ENCODE measurements at regions not wholly inside any gene's neighbourhood (a gene's known extent, or its start where the extent isn't known, plus 50 kb on each side); places are given as distances from the start of the nearest gene placed in this dataset.

DNA sequence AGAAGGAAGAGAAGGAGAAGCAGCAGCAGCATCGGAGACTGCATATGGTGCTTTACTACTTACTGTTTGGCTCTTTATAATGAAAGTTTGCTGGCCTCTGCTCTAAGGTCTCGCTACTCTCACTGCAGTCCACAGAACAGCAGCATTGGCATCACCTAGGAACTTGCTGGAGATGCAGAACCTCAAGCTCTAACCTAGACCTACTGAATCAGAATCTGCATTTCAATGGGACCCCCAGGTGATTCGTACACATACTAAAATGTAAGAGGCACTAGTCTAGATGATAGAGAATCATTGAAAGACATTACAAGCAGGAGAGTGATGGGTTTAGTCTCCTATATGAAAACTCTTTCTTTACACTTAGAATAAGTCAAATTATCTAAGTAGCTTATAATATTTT lies 270.6 kb downstream of the KLF5 start:
- no peaks in the 10 kb centered on the region for H3K4me1 ChIP-seq (ENCODE audit: insufficient read depth, low read length)
- intact Hi-C loops (cut with DNase I, micrococcal nuclease): no loop called here
- H3K27me3 Mint-ChIP-seq: peaks cover 8% of the 10 kb centered on the region
- H3K4me3 Mint-ChIP-seq: no peak overlapping the region
- no peak overlapping the region for H3K27ac Mint-ChIP-seq
- ChIA-PET POLR2A (no interaction called here), CTCF (no interaction called here)
- H3K27ac ChIP-seq (ENCODE audit: low read depth in 1 of 2, low read length in 2 of 2): no peak overlapping the region
- no peaks in the 10 kb centered on the region for H3K36me3 Mint-ChIP-seq (ENCODE audit: low read depth)
- TF ChIP-seq, protein P1, sequence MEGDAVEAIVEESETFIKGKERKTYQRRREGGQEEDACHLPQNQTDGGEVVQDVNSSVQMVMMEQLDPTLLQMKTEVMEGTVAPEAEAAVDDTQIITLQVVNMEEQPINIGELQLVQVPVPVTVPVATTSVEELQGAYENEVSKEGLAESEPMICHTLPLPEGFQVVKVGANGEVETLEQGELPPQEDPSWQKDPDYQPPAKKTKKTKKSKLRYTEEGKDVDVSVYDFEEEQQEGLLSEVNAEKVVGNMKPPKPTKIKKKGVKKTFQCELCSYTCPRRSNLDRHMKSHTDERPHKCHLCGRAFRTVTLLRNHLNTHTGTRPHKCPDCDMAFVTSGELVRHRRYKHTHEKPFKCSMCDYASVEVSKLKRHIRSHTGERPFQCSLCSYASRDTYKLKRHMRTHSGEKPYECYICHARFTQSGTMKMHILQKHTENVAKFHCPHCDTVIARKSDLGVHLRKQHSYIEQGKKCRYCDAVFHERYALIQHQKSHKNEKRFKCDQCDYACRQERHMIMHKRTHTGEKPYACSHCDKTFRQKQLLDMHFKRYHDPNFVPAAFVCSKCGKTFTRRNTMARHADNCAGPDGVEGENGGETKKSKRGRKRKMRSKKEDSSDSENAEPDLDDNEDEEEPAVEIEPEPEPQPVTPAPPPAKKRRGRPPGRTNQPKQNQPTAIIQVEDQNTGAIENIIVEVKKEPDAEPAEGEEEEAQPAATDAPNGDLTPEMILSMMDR (IDR thresholded peaks at IDR 0.05): no peak
- H3K27me3 ChIP-seq (ENCODE audit: control insufficient read depth in 1 of 2, insufficient read depth in 2 of 2, low read length in 2 of 2): no peaks in the 10 kb centered on the region
- DNase-seq (no peak), ATAC-seq (ENCODE audit: poor library complexity) (no peak)
- H3K36me3 ChIP-seq (ENCODE audit: insufficient read depth, low read length): no peaks in the 10 kb centered on the region
- peaks cover 3% of the 10 kb centered on the region for H3K9me3 Mint-ChIP-seq
- H3K4me1 Mint-ChIP-seq (ENCODE audit: low read depth): no peaks in the 10 kb centered on the region
- H3K4me3 ChIP-seq (ENCODE audit: low read length): no peak overlapping the region
- no peaks in the 10 kb centered on the region for H3K9me3 ChIP-seq (ENCODE audit: control insufficient read depth in 1 of 2, insufficient read depth in 1 of 2, low read length in 2 of 2)

DNA sequence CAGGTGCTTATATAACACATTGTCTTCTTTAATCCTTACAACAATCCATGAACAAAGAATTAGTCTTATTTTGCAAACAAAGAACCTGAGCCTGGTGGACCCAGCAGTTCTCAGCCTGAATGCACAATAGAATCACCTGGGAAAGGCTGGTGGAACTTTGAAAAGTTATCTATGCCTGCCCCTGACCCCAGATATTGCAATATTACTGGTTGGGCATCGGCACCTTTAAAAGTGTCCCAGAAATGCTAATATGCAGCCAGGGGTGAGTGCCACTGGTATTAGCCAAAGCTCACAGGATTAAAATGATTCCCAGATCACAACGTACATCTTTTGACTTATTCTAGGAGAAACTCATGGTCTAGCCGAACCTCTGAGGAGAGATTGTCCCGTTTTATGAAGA lies 268.8 kb downstream of the KLF5 start:
- POLR2A ChIA-PET: no interaction called here
- CTCF ChIA-PET: no interaction called here
- Mint-ChIP-seq H3K27ac (no peak overlapping the region), H3K4me3 (no peak overlapping the region), H3K27me3 (peaks cover 8% of the 10 kb centered on the region), H3K36me3 (ENCODE audit: low read depth) (no peaks in the 10 kb centered on the region), H3K9me3 (peaks cover 3% of the 10 kb centered on the region), H3K4me1 (ENCODE audit: low read depth) (no peaks in the 10 kb centered on the region)
- Histone ChIP-seq H3K4me1 (ENCODE audit: insufficient read depth, low read length) (no peaks in the 10 kb centered on the region), H3K27ac (ENCODE audit: low read depth in 1 of 2, low read length in 2 of 2) (no peak overlapping the region), H3K36me3 (ENCODE audit: insufficient read depth, low read length) (no peaks in the 10 kb centered on the region), H3K4me3 (ENCODE audit: low read length) (no peak overlapping the region), H3K9me3 (ENCODE audit: control insufficient read depth in 1 of 2, insufficient read depth in 1 of 2, low read length in 2 of 2) (no peaks in the 10 kb centered on the region), H3K27me3 (ENCODE audit: control insufficient read depth in 1 of 2, insufficient read depth in 2 of 2, low read length in 2 of 2) (no peaks in the 10 kb centered on the region)
- intact Hi-C loops (cut with DNase I, micrococcal nuclease): loop anchor here in 1 of 2 experiments (2.0 kb wide), 1 partner anchor 21 kb away; no protein-coding TSS in a partner anchor
- ATAC-seq (ENCODE audit: poor library complexity): no peak
- TF ChIP-seq, protein P1 (IDR thresholded peaks at IDR 0.05): no peak
- DNase-seq: no peak

DNA sequence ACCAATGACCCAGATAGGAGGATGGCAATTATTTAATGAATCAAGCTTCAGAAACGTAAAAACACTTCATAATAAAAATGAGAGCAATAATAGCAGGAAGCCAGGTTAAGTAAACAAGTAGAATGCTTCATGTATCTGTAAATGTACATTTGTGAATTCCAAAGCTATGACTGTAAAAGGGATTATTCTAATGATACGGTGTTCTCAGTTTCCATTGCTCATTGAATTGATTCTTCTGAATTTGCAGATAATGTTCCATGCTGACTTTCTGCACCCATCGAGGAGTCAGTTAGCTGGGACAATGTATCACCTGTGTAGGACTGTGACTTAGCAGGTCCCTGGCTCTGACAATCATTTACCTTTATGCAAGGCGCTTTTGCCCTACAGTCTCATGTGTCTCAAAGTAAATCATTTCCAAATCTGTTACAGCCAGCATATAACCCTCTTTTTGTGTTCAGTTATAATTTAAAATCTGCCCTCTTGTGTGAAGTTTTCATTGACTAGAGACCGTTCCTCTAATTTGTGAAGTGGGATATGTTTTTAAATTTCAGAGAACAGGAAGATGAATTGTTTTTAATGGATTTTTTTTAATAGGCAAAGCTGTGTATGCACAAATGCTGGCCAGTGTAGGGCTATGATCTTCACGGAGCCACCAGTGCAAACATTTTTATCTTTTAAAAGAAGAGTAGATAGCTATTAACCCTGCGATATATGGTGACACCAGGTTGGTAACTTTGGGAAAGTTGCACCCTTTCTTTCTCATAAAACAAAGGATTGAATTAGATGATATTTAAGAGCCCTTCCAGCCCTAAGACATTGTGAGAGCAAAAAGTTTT lies 267.1 kb downstream of the KLF5 start:
- no peak for ATAC-seq (ENCODE audit: poor library complexity)
- peaks cover 8% of the 10 kb centered on the region for H3K27me3 Mint-ChIP-seq
- Histone ChIP-seq H3K9me3 (ENCODE audit: control insufficient read depth in 1 of 2, insufficient read depth in 1 of 2, low read length in 2 of 2) (no peaks in the 10 kb centered on the region), H3K36me3 (ENCODE audit: insufficient read depth, low read length) (no peaks in the 10 kb centered on the region), H3K4me1 (ENCODE audit: insufficient read depth, low read length) (no peaks in the 10 kb centered on the region), H3K27ac (ENCODE audit: low read depth in 1 of 2, low read length in 2 of 2) (no peak overlapping the region), H3K4me3 (ENCODE audit: low read length) (no peak overlapping the region), H3K27me3 (ENCODE audit: control insufficient read depth in 1 of 2, insufficient read depth in 2 of 2, low read length in 2 of 2) (no peaks in the 10 kb centered on the region)
- DNase-seq: no peak
- TF ChIP-seq, protein P1 (IDR thresholded peaks at IDR 0.05): no peak
- H3K27ac Mint-ChIP-seq: no peak overlapping the region
- H3K36me3 Mint-ChIP-seq (ENCODE audit: low read depth): no peaks in the 10 kb centered on the region
- POLR2A ChIA-PET: no interaction called here
- no peaks in the 10 kb centered on the region for H3K9me3 Mint-ChIP-seq
- CTCF ChIA-PET: no interaction called here
- no peaks in the 10 kb centered on the region for H3K4me1 Mint-ChIP-seq (ENCODE audit: low read depth)
- H3K4me3 Mint-ChIP-seq: no peak overlapping the region
- intact Hi-C loops (cut with DNase I, micrococcal nuclease): loop anchor here in 1 of 2 experiments (2.0 kb wide), 1 partner anchor 19 kb away; no protein-coding TSS in a partner anchor
